Dedifferentiated amniotic fluid mesenchymal stem cell (primary cell): ENCODE measurements at regions not wholly inside any gene's neighbourhood (a gene's known extent, or its start where the extent isn't known, plus 50 kb on each side); places are given as distances from the start of the nearest gene placed in this dataset.
A peak's percentile ranks its signal among the peaks of the same experiment; 100 is the strongest.
"Not testable (repeated sequence)": the region's sequence is repeated elsewhere in the genome, so short reads cannot be mapped to it uniquely, and the experiment has no call there.

Experiments
- DNase-seq: peaks from one replicate; pipeline ENCODE4 v3.0.0-alpha.2; 2016; ENCODE audit errors: extremely low spot score

DNA sequence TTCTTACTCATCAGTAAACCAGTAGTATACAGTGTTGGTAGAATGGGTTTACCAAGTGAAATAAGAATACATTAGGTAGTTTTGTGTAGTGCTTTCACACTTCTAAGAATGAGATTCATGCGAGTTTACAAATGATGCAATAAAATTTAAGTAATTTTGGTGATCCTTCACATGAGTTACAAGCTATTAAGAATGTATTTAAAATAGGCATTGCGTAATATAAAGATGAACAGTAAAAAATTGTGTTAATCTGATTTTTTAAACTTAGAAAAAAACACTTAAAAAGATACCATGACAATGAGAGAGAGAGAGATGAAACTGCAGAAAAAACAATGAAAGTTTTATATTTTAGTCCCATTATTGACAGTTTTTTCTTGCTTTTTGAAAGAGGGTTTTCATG, 570.5 kb downstream of the SLITRK6 start:
- no peak for DNase-seq

DNA sequence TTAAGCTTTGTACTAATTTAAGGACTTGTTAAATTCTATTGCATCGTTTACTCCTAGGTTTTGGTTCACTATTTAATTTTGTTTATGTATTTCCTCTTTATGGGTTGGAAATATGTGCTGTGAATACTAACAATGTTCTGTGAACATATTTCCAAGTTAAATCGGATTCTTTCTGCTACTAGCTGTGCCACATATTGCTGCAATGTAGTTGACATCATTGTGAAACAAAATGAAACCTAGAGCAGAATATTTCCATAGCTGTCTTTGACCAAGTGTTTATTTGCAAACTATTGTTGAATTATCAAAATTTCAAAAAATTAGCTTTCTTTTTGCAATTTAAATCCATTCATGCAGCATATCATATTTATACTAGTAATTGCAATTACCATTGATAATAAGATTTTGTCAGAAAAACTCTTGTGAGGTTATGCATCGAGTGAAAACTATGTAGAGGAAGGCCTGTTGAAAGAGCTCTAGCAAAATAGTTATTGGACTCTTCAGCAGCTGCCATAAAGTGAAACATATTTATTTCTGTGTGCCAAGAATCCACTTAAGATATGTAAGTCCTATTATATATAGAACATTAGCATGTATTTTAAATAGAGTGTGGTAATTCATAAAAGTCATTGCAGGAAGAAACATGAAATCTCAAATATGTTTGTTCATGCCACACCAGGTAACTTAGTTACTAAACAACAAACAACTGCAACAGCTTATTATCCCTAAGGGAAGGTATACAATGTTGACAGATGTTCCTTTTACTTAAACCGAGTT, 575.1 kb downstream of the SLITRK6 start:
- peak; percentile 47 for DNase-seq

GRCh38 chr13:85216576-85216975, 582.6 kb downstream of the SLITRK6 start:
- peak; percentile 16 for DNase-seq

- DNase-seq, result no peak
Measured at GRCh38 chr13:85212692-85213091, 586.5 kb downstream of the SLITRK6 start.

GRCh38 chr13:85204668-85205344, 594.4 kb downstream of the SLITRK6 start:
- DNase-seq, result no peak

DNA sequence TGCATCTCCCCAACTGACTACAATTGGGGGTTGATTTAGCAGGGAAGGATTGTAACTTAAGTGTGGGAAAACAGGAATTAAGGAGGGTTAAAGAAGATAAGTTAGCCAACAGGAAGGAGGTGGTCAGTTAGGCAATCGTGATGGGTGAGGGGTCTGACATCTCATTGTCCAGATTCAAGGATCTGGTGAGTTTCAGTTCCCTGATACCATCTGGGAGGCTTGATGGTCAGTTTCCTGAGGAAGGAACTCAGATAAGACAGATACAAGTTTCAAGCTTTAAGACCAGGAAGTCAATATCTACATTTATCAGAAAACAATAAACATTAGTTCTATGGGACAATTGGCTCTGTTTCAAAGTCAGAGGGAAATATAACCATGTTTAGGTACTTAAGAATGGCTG, 601.8 kb downstream of the SLITRK6 start:
- no peak for DNase-seq

DNA sequence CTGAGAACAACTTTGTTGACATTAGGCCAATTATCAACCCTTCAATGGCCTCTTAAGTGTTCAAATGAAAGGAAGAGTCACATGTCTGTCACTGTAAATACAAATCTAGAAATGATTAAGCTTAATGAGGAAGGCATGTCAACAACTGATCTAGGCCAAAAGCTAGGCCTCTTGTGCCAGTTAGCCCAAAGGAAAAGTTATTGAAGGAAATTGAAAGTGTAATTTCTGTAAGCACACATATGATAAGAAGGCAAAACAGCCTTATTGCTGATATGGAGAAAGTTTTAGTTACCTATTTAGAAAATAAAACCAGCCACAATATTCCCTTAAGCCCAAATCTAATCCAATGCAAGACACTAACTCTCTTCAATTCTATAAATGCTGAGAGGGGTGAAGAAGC, 604.7 kb downstream of the SLITRK6 start:
- no peak for DNase-seq

DNA sequence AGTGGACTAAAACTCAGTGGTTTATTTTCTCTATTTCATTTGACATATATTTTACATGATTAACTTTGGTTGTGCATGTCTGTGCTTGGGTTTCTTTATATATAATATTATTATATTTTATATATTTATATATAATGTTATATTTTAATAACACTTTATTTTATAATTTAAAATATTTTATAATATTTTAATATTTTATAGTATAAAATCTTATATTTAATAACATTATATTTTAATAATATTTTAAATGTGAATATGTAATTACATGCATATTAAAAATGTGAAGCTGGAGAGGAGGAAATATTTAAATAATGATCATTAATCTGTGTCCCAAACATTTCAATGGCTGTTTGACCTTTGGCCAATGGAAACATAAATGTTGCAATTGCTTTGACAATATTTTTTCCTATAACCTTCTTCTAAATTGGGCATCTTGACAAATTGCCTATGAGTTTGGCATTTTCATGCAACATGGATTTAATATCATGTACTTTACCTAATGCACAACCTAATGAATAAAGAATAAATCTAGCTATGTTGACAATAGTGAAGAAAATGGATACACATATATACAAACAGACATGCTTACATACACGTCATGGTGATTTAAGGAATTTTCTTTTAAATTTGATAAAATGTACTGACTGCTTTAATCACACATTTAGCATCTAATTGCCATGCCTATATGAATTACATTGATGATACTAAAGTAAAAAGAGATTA, 607.1 kb downstream of the SLITRK6 start:
- DNase-seq, result no peak

DNA sequence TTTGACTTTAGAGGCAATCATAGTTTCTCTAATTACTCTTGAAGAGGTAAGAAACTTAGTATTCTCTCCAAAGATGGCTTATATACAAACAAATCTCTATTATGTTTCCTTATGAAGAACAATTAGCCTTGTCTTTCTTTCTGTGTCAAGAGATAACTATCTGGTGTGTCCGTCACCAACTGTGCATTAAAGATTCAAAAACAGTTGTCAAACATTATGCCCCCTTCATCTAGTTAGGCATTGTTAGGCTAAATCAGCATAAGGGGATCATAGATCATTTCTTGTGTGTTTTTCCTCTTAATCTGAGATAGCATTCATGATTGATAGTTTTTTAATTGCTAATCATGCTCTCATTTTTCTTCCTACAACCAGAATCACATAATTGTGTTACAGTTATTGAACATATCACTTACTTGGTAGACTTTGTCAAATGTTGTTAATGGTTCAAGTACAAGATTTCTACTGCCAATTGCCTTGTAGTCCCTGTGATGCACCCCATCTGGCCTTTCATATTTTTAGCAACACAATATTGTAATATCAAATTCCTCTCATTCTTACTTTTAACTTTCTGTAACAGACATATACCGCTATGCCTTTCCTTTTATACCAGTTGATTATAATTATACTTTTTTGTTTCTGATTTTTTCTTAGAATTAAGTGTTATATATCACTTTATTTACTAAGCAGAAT, 612.7 kb downstream of the SLITRK6 start:
- no peak for DNase-seq

- DNase-seq, result no peak
Measured at GRCh38 chr13:85174291-85174690, 624.9 kb downstream of the SLITRK6 start.

GRCh38 chr13:85170372-85170771, 628.8 kb downstream of the SLITRK6 start:
- DNase-seq, result no peak

DNA sequence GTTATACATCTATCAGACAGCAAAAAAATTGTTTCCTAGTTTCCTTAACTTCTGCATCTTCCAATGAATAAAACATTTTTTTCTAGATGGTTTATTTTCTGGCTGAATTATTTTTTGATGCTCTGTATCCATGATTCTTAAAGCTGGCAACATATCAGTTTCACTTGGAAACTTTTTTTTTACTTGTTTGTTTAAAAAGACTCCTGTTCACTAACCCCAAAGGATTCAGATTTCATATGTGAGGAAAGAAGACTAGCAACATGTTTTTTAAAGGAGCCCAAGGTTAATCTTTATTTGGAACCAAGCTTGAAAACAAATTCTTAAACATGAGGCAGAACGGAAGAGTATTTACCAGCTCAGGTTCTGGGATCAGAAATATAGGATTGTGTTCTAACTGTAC, 632.3 kb downstream of the SLITRK6 start:
- peak; percentile 36 for DNase-seq

DNA sequence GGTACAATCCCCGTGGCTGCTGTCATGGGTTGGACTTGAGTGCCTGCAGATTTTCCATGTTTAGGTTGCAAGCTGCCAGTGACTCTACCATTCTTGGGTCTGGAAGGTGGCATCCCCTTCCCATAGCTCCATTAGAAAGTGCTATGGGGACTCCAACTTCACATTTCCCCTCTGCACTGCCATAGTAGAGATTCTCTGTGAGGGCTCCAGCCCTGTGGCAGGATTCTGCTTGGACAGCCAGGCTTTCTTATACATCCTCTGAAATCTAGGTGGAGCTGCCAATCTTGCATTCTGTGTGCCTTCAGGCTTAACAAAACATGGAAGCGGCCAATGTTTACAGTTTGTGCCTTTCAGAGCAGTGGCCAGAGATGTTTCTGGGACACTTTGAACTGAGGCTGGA, 636.2 kb downstream of the SLITRK6 start:
- no peak for DNase-seq

- DNase-seq, result no peak
Measured at GRCh38 chr13:85148009-85148408, 651.2 kb downstream of the SLITRK6 start.

- no peak for DNase-seq
Measured at GRCh38 chr13:85142351-85142927, 656.8 kb downstream of the SLITRK6 start.

DNA sequence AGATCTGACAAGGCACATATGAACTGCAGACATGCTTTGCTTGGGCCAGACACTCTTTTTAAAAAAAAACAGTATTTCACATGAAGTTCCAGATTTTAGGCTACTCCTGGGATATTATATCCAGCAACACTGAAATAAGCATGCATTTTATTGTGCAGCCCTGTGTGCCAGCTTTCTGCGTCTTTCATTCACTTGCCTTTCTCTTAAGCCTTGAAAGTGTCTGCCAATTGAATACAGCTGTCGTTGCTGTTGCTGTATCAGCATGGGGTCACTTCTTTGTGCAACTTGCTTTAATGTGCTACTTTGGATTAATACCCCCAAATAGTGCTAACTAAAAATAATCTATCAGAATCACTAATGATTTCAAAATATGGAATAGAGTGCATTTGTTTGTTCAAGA, 657.8 kb downstream of the SLITRK6 start:
- no peak for DNase-seq

DNA sequence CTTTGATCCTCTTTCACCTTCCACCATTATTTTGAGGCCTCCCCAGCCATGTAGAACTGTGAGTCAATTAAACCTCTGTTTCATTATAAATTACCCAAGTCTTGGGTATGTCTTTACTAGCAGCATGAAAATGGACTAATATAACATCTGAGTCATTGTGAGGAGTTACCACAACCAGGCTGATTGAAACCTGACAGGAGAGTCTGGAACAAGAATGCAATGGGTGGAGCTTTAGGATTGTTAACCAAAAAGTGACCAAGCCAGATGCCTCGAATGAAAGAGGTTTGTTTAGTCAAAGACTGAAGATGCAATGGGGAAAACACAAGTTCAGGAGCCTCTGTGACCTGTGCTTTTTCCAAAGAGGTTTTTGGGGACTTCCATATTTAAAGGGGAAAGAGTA, 659.0 kb downstream of the SLITRK6 start:
- DNase-seq, result no peak

GRCh38 chr13:85137516-85137915, 661.7 kb downstream of the SLITRK6 start:
- DNase-seq, result no peak

GRCh38 chr13:85132986-85133385, 666.2 kb downstream of the SLITRK6 start:
- no peak for DNase-seq

DNA sequence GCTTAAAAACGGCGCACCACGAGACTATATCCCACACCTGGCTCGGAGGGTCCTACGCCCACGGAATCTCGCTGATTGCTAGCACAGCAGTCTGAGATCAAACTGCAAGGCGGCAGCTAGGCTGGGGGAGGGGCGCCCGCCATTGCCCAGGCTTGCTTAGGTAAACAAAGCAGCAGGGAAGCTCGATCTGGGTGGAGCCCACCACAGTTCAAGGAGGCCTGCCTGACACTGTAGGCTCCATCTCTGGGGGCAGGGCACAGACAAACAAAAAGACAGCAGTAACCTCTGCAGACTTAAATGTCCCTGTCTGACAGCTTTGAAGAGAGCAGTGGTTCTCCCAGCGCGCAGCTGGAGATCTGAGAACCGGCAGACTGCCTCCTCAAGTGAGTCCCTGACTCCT, 675.7 kb downstream of the SLITRK6 start:
- DNase-seq, result not testable (repeated sequence)

DNA sequence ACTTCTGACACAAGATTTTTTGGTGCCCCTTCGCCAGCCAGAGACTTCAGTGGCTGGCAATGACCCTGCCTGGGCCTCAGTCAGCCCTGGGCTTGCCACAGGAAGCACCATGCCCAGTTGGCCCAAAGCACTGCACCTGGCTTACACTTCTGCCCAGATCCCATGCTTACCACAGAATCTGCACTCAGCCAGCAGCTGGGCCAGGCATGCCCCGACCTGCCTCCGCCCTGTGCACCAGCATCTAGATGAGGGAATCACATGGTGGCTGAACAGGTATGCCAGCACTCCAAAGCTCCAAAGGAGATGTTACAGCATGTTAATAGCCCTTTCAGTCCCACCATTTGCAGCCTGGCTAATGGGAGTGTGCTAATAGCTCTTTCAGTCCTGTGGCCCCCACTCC, 690.9 kb downstream of the SLITRK6 start:
- DNase-seq, result no peak

DNA sequence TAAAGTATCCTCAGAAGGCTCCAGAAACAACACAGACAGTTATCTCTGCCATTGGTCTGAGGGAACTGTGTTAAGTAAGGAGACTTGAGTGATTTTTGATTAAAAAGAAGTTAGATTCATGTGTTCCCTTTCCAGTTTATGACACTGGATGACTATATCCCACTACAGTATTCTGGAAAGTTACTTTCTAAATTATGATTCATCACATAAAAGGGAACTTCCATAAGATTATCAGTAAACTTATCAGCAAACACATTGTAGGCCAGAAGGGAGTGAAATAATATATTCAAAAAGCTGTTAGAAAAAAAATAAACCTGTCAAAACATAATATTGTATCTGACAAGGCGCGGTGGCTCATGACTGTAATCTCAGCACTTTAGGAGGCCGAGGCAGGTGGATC, 700.0 kb downstream of the SLITRK6 start:
- no peak for DNase-seq
